NCI-H82 treated with DMSO at 0.1 percent for 48 hours (cell line): ENCODE measurements at regions not wholly inside any gene's neighbourhood (a gene's known extent, or its start where the extent isn't known, plus 50 kb on each side); places are given as distances from the start of the nearest gene placed in this dataset.

Source experiments
- DNase-seq: peaks from one replicate; lab custom pipeline; 2025; ENCODE audit not compliant: unreplicated experiment; lab: John Stamatoyannopoulos, UW

GRCh38 chr7:46695051-46695708, 774.1 kb upstream of the IGFBP3 start:
- DNase-seq = no peak

GRCh38 chr7:46694058-46694457, 773.0 kb upstream of the IGFBP3 start:
- DNase-seq = no peak

GRCh38 chr7:46687203-46687602, 766.1 kb upstream of the IGFBP3 start:
- DNase-seq = no peak

- DNase-seq = no peak
Measured at GRCh38 chr7:46685051-46685450, 764.0 kb upstream of the IGFBP3 start.

GRCh38 chr7:46682836-46683624, 762.0 kb upstream of the IGFBP3 start:
- no peak for DNase-seq

GRCh38 chr7:46681865-46682503, 760.9 kb upstream of the IGFBP3 start:
- DNase-seq = no peak

- no peak for DNase-seq
Measured at GRCh38 chr7:46680147-46680546, 759.1 kb upstream of the IGFBP3 start.

GRCh38 chr7:46679671-46680070, 758.6 kb upstream of the IGFBP3 start:
- DNase-seq = no peak

GRCh38 chr7:46678421-46678820, 757.3 kb upstream of the IGFBP3 start:
- no peak for DNase-seq

GRCh38 chr7:46675456-46675855, 754.4 kb upstream of the IGFBP3 start:
- DNase-seq = no peak

- no peak for DNase-seq
Measured at GRCh38 chr7:46672861-46673260, 751.8 kb upstream of the IGFBP3 start.

- no peak for DNase-seq
Measured at GRCh38 chr7:46671108-46671769, 750.2 kb upstream of the IGFBP3 start.

- DNase-seq = no peak
Measured at GRCh38 chr7:46669028-46669427, 748.0 kb upstream of the IGFBP3 start.

- DNase-seq = no peak
Measured at GRCh38 chr7:46664453-46664852, 743.4 kb upstream of the IGFBP3 start.

- DNase-seq = no peak
Measured at GRCh38 chr7:46663025-46663424, 742.0 kb upstream of the IGFBP3 start.

GRCh38 chr7:46661431-46661830, 740.4 kb upstream of the IGFBP3 start:
- DNase-seq = no peak

GRCh38 chr7:46660402-46660980, 739.4 kb upstream of the IGFBP3 start:
- no peak for DNase-seq

GRCh38 chr7:46658281-46658680, 737.2 kb upstream of the IGFBP3 start:
- DNase-seq = no peak

GRCh38 chr7:46654546-46655443, 733.7 kb upstream of the IGFBP3 start:
- no peak for DNase-seq

GRCh38 chr7:46653848-46654247, 732.8 kb upstream of the IGFBP3 start:
- no peak for DNase-seq
